H9 (cell line): ENCODE measurements at regions not wholly inside any gene's neighbourhood (a gene's known extent, or its start where the extent isn't known, plus 50 kb on each side); places are given as distances from the start of the nearest gene placed in this dataset.

Experiments used
- DNase-seq: peaks from one replicate; pipeline ENCODE4 v3.0.0-alpha.2; 2017
- H2AFZ ChIP-seq: one replicate; pipeline ENCODE4 v1.6.1; 2013; ENCODE audit warnings: mild to moderate bottlenecking, low read length, control low read depth, moderate library complexity
- H2AK5ac ChIP-seq: 2 replicates; pipeline ENCODE4 v1.6.1; 2013; ENCODE audit warnings: low read length, control low read depth, mixed read lengths; ENCODE audit not compliant: insufficient read length
- H2BK120ac ChIP-seq: one replicate; pipeline ENCODE4 v1.6.1; 2013; ENCODE audit warnings: low read depth, mild to moderate bottlenecking, low read length, control low read depth, inconsistent platforms; ENCODE audit not compliant: poor library complexity, severe bottlenecking
- H2BK12ac ChIP-seq: 2 replicates; pipeline ENCODE4 v1.6.1; 2013; ENCODE audit warnings: low read length, control low read depth, mixed read lengths, low read depth; ENCODE audit not compliant: insufficient read length
- H2BK15ac ChIP-seq: 2 replicates; pipeline ENCODE4 v1.6.1; 2013; ENCODE audit warnings: low read depth, low read length, control low read depth
- H2BK20ac ChIP-seq: one replicate; pipeline ENCODE4 v1.6.1; 2013; ENCODE audit warnings: low read depth, mild to moderate bottlenecking, low read length, control low read depth, inconsistent platforms; ENCODE audit not compliant: poor library complexity, severe bottlenecking
- H2BK5ac ChIP-seq: 2 replicates; pipeline ENCODE4 v1.6.1; 2013; ENCODE audit warnings: low read length, control low read depth, mixed read lengths; ENCODE audit not compliant: insufficient read length
- H3K14ac ChIP-seq: 2 replicates; pipeline ENCODE4 v1.6.1; 2013; ENCODE audit warnings: low read length, control low read depth; ENCODE audit not compliant: insufficient read depth
- H3K18ac ChIP-seq: 2 replicates; pipeline ENCODE4 v1.6.1; 2013; ENCODE audit warnings: low read depth, mild to moderate bottlenecking, mixed read lengths, low read length, control low read depth; ENCODE audit not compliant: insufficient read length
- H3K23ac ChIP-seq: 2 replicates; pipeline ENCODE4 v1.6.1; 2013; ENCODE audit warnings: low read length, control low read depth, mixed read lengths, low read depth; ENCODE audit not compliant: insufficient read length
- H3K23me2 ChIP-seq: 2 replicates; pipeline ENCODE4 v1.6.1; 2013; ENCODE audit warnings: low read depth, mild to moderate bottlenecking, mixed read lengths, low read length, control low read depth; ENCODE audit not compliant: insufficient read length, poor library complexity, severe bottlenecking
- H3K27ac ChIP-seq: 2 replicates; pipeline ENCODE4 v1.5.1; 2013; ENCODE audit warnings: low read length, control low read depth, mixed read lengths, low read depth; ENCODE audit not compliant: insufficient read length
- H3K27me3 ChIP-seq: 2 replicates; pipeline ENCODE4 v1.6.1; 2013; ENCODE audit warnings: low read length, control low read depth, inconsistent platforms; ENCODE audit not compliant: insufficient read depth
- H3K4ac ChIP-seq: 2 replicates; pipeline ENCODE4 v1.6.1; 2013; ENCODE audit warnings: low read depth, mild to moderate bottlenecking, control low read depth, inconsistent platforms, low read length, moderate library complexity
- H3K4me1 ChIP-seq: 2 replicates; pipeline ENCODE4 v1.6.1; 2013; ENCODE audit warnings: low read length, control low read depth, inconsistent platforms; ENCODE audit not compliant: insufficient read depth
- H3K4me2 ChIP-seq: 2 replicates; pipeline ENCODE4 v1.6.1; 2013; ENCODE audit warnings: low read length, control low read depth, mixed read lengths; ENCODE audit not compliant: insufficient read length, insufficient read depth
- H3K56ac ChIP-seq: 2 replicates; pipeline ENCODE4 v1.6.1; 2013; ENCODE audit warnings: low read depth, mild to moderate bottlenecking, mixed read lengths, low read length, control low read depth; ENCODE audit not compliant: insufficient read length
- H3K79me1 ChIP-seq: 2 replicates; pipeline ENCODE4 v1.6.1; 2013; ENCODE audit warnings: low read depth, mild to moderate bottlenecking, moderate library complexity, low read length, control low read depth, inconsistent platforms; ENCODE audit not compliant: insufficient read depth, poor library complexity, severe bottlenecking
- H3K79me2 ChIP-seq: 2 replicates; pipeline ENCODE4 v1.6.1; 2013; ENCODE audit warnings: low read length, control low read depth, inconsistent platforms; ENCODE audit not compliant: insufficient read depth
- H3K9ac ChIP-seq: 2 replicates; pipeline ENCODE4 v1.6.1; 2013; ENCODE audit warnings: low read length, control low read depth, mixed read lengths; ENCODE audit not compliant: insufficient read length; ENCODE audit errors: extremely low read depth
- H3K9me3 ChIP-seq: one replicate; pipeline ENCODE4 v1.6.1; 2013; ENCODE audit warnings: low read depth, low read length, inconsistent platforms; ENCODE audit not compliant: control insufficient read depth
- H3T11ph ChIP-seq: one replicate; pipeline ENCODE4 v1.6.1; 2013; ENCODE audit warnings: mild to moderate bottlenecking, low read length, control low read depth, inconsistent platforms
- H4K20me1 ChIP-seq: one replicate; pipeline ENCODE4 v1.6.1; 2013; ENCODE audit not compliant: control insufficient read depth, insufficient read length, insufficient read depth
- H4K5ac ChIP-seq: 2 replicates; pipeline ENCODE4 v1.6.1; 2013; ENCODE audit warnings: low read depth, mild to moderate bottlenecking, mixed read lengths, low read length, control low read depth; ENCODE audit not compliant: insufficient read length
- H4K8ac ChIP-seq: replicated peaks from 2 replicates; pipeline ENCODE4 v1.6.1; 2013; ENCODE audit warnings: low read length, control low read depth, mixed read lengths, low read depth; ENCODE audit not compliant: insufficient read length
- H4K91ac ChIP-seq: 2 replicates; pipeline ENCODE4 v1.6.1; 2013; ENCODE audit warnings: low read depth, mild to moderate bottlenecking, moderate library complexity, mixed read lengths, low read length, control low read depth; ENCODE audit not compliant: insufficient read length
- H3K27ac Mint-ChIP-seq, 3 experiments: 2 replicates in 2 of 3; 3 replicates in 1 of 3; pipeline ENCODE4 v1.8.0; 2020 to 2021; ENCODE audit warnings: mixed read lengths in 3 of 3, mild to moderate bottlenecking in 1 of 3, moderate library complexity in 1 of 3
- H3K27me3 Mint-ChIP-seq: 2 replicates; pipeline ENCODE4 v1.8.0; 2021; ENCODE audit warnings: low read depth, mild to moderate bottlenecking, moderate library complexity, mixed read lengths
- H3K36me3 Mint-ChIP-seq, 3 experiments: 2 replicates in 2 of 3; 3 replicates in 1 of 3; pipeline ENCODE4 v1.8.0; 2020 to 2021; ENCODE audit warnings: low read depth in 3 of 3, mixed read lengths in 3 of 3; ENCODE audit not compliant: insufficient read depth in 1 of 3
- H3K4me1 Mint-ChIP-seq, 2 experiments: 2 replicates each; pipeline ENCODE4 v1.8.0; 2020; ENCODE audit warnings: mixed read lengths in 2 of 2
- H3K4me3 Mint-ChIP-seq, 2 experiments: 2 replicates in 1 of 2; 3 replicates in 1 of 2; pipeline ENCODE4 v1.8.0; 2020 to 2021; ENCODE audit warnings: mild to moderate bottlenecking in 2 of 2, mixed read lengths in 2 of 2, moderate library complexity in 1 of 2
- H3K9me3 Mint-ChIP-seq, 2 experiments: 2 replicates in 1 of 2; 3 replicates in 1 of 2; pipeline ENCODE4 v1.8.0; 2020; ENCODE audit warnings: mild to moderate bottlenecking in 2 of 2, mixed read lengths in 2 of 2, moderate library complexity in 1 of 2
- WGBS: extraction: QIAGEN DNeasy Blood & Tissue Kit; methylation state at CpG from one replicate; pipeline ENCODE4 v1.1.7; 2013; ENCODE audit warnings: missing lambda C conversion rate, low lambda C conversion rate, mixed read lengths; ENCODE audit not compliant: insufficient read length; ENCODE audit errors: extremely low coverage; 5-methylcytosine and 5-hydroxymethylcytosine counted together
- TF ChIP-seq, protein P1 (sequence below): fragments of 200-600 bp; sonication (generic); conservative IDR thresholded peaks from 3 replicates; pipeline ENCODE4 v1.8.0; 2021; ENCODE audit warnings: antibody characterized with exemption, mild to moderate bottlenecking

DNA sequence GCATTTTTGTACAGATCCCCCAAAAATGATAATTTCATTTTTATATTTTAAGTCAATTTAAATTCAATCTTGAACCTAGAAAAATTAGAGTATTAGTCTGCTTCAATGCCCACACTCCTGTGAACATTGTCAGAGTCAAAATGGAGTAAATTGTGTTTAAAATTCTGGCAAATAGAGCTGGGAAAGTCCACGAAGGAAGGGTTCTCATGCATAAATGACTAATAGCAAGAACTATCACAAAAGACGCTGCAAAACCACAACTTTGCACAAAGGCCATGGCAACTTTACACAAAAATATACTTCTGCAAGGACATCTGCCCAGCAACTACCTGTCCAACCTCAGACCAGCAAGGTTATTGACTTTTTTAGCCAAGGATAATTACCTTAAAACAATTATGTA, 203.2 kb upstream of the SMLR1 start:
- Histone ChIP-seq H3K27me3 (no peaks in the 10 kb centered on the region), H4K91ac (no peak overlapping the region), H3K18ac (no peak overlapping the region), H3K56ac (no peak overlapping the region), H3K79me2 (no peaks in the 10 kb centered on the region), H4K5ac (no peak overlapping the region), H2BK15ac (no peak overlapping the region), H3K27ac (no peak overlapping the region), H3T11ph (no peak overlapping the region), H2BK5ac (no peak overlapping the region), H3K4ac (no peak overlapping the region), H4K20me1 (no peaks in the 10 kb centered on the region), H2BK120ac (no peak overlapping the region), H3K9ac (no peak overlapping the region), H3K14ac (no peak overlapping the region), H3K4me2 (no peak overlapping the region), H3K4me1 (peaks cover 4% of the 10 kb centered on the region; the same call in 1 of the 2 replicates), H3K79me1 (no peaks in the 10 kb centered on the region), H2AFZ (no peak overlapping the region), H2BK20ac (no peak overlapping the region), H3K23ac (no peak overlapping the region), H2BK12ac (no peak overlapping the region), H2AK5ac (no peak overlapping the region), H3K9me3 (no peaks in the 10 kb centered on the region), H4K8ac (no peak overlapping the region), H3K23me2 (no peaks in the 10 kb centered on the region)
- peaks cover 6 to 9% of the 10 kb centered on the region in 2 experiments; a peak in 4 of 5 replicates for H3K9me3 Mint-ChIP-seq
- peaks cover 5 to 9% of the 10 kb centered on the region in 2 experiments; a peak in 3 of 4 replicates for H3K4me1 Mint-ChIP-seq
- no CpG with 5 or more reads among the region's 2 CpGs for WGBS
- no peak overlapping the region for H3K4me3 Mint-ChIP-seq
- H3K36me3 Mint-ChIP-seq: peaks cover 0 to 10% (median 7%) of the 10 kb centered on the region in 3 experiments; a peak in 5 of 7 replicates
- H3K27ac Mint-ChIP-seq: no peak overlapping the region
- H3K27me3 Mint-ChIP-seq: no peaks in the 10 kb centered on the region
- TF ChIP-seq, protein P1, sequence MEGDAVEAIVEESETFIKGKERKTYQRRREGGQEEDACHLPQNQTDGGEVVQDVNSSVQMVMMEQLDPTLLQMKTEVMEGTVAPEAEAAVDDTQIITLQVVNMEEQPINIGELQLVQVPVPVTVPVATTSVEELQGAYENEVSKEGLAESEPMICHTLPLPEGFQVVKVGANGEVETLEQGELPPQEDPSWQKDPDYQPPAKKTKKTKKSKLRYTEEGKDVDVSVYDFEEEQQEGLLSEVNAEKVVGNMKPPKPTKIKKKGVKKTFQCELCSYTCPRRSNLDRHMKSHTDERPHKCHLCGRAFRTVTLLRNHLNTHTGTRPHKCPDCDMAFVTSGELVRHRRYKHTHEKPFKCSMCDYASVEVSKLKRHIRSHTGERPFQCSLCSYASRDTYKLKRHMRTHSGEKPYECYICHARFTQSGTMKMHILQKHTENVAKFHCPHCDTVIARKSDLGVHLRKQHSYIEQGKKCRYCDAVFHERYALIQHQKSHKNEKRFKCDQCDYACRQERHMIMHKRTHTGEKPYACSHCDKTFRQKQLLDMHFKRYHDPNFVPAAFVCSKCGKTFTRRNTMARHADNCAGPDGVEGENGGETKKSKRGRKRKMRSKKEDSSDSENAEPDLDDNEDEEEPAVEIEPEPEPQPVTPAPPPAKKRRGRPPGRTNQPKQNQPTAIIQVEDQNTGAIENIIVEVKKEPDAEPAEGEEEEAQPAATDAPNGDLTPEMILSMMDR: no peak
- DNase-seq: no peak
